Cardiac muscle cell (in vitro differentiated cells and primary cell): ENCODE measurements at regions not wholly inside any gene's neighbourhood (a gene's known extent, or its start where the extent isn't known, plus 50 kb on each side); places are given as distances from the start of the nearest gene placed in this dataset.

Experiments used
- DNase-seq, 2 donors: peaks; one replicate each; pipeline versions ENCODE4 v3.0.0 to v3.0.0-alpha.2; 2010 to 2017; ENCODE audit warnings: low read depth in 1 of 2, low spot score in 1 of 2
- H3K27ac ChIP-seq: fragments of 200-600 bp; sonication (generic); 2 replicates; pipeline ENCODE4 v1.5.1; 2016
- H3K27me3 ChIP-seq: fragments of 200-600 bp; sonication (generic); 2 replicates; pipeline ENCODE4 v1.6.0; 2016; ENCODE audit warnings: control low read depth
- H3K36me3 ChIP-seq: fragments of 200-600 bp; sonication (generic); 2 replicates; pipeline ENCODE4 v1.5.1; 2016; ENCODE audit warnings: control low read depth
- H3K4me1 ChIP-seq: fragments of 200-600 bp; sonication (generic); 2 replicates; pipeline ENCODE4 v1.8.1; 2017; ENCODE audit warnings: low read depth, mild to moderate bottlenecking, mixed run types
- H3K4me3 ChIP-seq: fragments of 200-600 bp; sonication (generic); 2 replicates; pipeline ENCODE4 v1.5.1; 2016; ENCODE audit warnings: mild to moderate bottlenecking
- H3K9me3 ChIP-seq: fragments of 200-600 bp; sonication (generic); 2 replicates; pipeline ENCODE4 v1.5.1; 2017; ENCODE audit warnings: low read depth, mild to moderate bottlenecking, control low read depth
- CTCF ChIP-seq: IDR thresholded peaks from 2 replicates; pipeline ENCODE4 v1.5.1; 2012; ENCODE audit warnings: low read depth, mild to moderate bottlenecking, low read length

DNA sequence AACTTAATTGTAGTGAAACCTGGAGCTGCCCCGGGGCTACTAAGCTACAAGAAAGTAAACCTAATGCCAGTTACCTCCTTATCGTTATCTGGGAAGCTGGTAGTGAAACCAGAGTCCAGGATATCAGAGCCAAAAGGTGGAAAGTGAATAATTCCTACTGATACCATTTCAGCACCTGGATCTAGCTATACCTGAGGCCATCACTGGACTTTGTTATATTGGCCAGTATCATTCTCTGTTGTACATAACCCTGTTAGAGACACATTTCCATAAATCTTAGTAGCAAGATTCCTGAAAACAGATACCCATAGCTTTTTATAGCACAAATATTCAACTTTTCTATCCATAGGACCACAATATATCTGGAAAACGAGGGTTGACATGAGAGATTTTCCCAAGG is 538.0 kb downstream of the GRIN2A start:
- Histone ChIP-seq H3K4me3 (no peak overlapping the region), H3K4me1 (no peaks in the 10 kb centered on the region), H3K27ac (no peak overlapping the region), H3K27me3 (no peaks in the 10 kb centered on the region), H3K36me3 (no peaks in the 10 kb centered on the region), H3K9me3 (no peaks in the 10 kb centered on the region)
- no peak for TF ChIP-seq CTCF
- DNase-seq, result no peak

DNA sequence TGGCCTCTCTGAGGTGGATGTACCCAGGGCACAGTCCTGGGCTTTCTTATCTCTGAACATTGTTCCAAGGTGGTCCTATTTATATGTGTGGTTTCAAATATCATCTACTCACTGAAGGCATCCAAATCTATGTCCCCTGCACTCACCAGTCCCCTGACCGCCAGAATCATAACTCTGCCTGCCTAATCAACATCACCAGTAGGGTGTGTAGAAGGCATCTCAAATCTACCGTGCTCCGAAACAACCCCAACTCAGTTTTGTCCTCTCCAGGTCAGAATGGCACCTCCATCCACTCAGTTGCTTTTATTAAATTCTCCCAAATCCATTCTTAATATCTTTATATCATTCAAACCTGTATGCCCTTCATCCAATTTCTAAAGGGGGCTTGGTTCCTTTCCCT is 536.3 kb downstream of the GRIN2A start:
- TF ChIP-seq CTCF, result no peak
- Histone ChIP-seq H3K4me1 (peaks cover 6% of the 10 kb centered on the region), H3K4me3 (no peak overlapping the region), H3K27me3 (no peaks in the 10 kb centered on the region), H3K9me3 (no peaks in the 10 kb centered on the region), H3K27ac (no peak overlapping the region), H3K36me3 (no peaks in the 10 kb centered on the region)
- DNase-seq, result no peak

GRCh38 chr16:9647981-9648701 is 534.1 kb downstream of the GRIN2A start:
- Histone ChIP-seq H3K27ac (no peak overlapping the region), H3K27me3 (no peaks in the 10 kb centered on the region), H3K9me3 (no peaks in the 10 kb centered on the region), H3K4me3 (no peak overlapping the region), H3K36me3 (no peaks in the 10 kb centered on the region), H3K4me1 (peaks cover 6% of the 10 kb centered on the region)
- TF ChIP-seq CTCF, result peak; percentile 34
- peak; percentile 2 to 51 for DNase-seq

DNA sequence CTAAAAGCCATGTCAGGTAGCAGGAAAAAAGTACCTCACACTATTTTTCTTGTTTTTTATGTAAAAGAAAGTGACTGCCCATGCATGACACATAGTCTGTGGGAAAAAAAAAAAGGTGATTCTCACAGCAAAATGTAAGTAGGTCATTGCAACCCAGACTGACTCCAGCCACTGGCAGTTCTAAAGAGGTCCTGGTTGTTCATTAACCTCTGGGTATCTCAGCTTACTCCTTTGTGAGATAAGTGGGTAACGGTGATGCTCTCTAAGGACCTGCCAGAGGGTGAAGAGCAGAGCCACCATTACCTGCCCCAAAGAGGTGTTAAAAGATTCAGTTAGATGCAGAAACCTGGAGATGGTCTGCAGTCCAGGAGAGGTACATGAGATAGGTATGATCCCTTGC is 531.9 kb downstream of the GRIN2A start:
- Histone ChIP-seq H3K9me3 (no peaks in the 10 kb centered on the region), H3K27ac (no peak overlapping the region), H3K27me3 (no peaks in the 10 kb centered on the region), H3K36me3 (no peaks in the 10 kb centered on the region), H3K4me3 (no peak overlapping the region), H3K4me1 (peaks cover 6% of the 10 kb centered on the region)
- DNase-seq, result peak in 1 of 2 donors; percentile 12
- no peak for TF ChIP-seq CTCF

GRCh38 chr16:9655051-9655450 is 527.2 kb downstream of the GRIN2A start:
- H3K36me3 ChIP-seq, result no peaks in the 10 kb centered on the region
- no peaks in the 10 kb centered on the region for H3K9me3 ChIP-seq
- no peak for DNase-seq
- H3K27ac ChIP-seq, result no peak overlapping the region
- peaks cover under 1% of the 10 kb centered on the region for H3K4me1 ChIP-seq
- TF ChIP-seq CTCF, result no peak
- no peaks in the 10 kb centered on the region for H3K27me3 ChIP-seq
- H3K4me3 ChIP-seq, result no peak overlapping the region

GRCh38 chr16:9657641-9658040 is 524.6 kb downstream of the GRIN2A start:
- Histone ChIP-seq H3K4me1 (no peaks in the 10 kb centered on the region), H3K27me3 (no peaks in the 10 kb centered on the region), H3K36me3 (no peaks in the 10 kb centered on the region), H3K9me3 (no peaks in the 10 kb centered on the region), H3K4me3 (no peak overlapping the region), H3K27ac (no peak overlapping the region)
- TF ChIP-seq CTCF, result no peak
- no peak for DNase-seq
